ENCODE measurements at regions not wholly inside any gene's neighbourhood (a gene's known extent, or its start where the extent isn't known, plus 50 kb on each side); places are given as distances from the start of the nearest gene placed in this dataset.

DNA sequence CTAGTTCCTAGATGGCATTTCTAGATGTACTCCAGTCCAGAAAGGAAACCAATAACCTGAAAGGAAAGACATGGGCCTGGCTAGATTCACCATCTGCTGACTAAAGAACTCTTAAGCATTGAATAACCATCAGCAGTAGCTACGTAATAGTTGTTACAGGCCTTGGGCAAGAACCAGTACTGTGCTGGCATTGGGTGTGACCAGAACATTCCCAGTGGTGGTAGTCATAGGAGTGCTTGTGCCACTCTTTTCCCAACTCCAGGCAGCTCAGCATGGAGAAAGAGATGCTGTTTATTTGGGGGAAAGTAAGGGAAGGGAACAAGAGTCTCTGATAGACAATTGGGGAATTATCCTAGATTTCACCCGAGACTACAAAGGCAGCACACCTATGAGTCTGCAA, 333.3 kb downstream of the SLC16A7 start:
- no peak for DNase-seq

DNA sequence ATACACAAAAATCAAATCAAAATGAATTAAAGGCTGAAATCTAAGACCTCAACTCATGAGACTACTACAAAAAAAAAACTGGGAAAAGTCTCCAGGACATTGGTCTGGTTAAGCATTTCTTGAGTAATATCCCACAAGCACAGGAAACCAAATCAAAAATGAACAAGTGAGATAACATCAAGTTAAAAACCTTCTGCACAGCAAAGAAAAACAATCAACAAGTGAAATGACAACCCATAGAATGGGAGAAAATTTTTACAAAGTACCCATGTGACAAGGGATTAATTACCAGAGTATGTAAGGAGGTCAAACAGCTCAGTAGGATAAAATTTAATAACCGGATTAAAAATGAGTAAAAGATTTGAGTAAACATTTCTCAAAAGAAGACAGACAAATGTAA, 338.7 kb downstream of the SLC16A7 start:
- DNase-seq: no peak

DNA sequence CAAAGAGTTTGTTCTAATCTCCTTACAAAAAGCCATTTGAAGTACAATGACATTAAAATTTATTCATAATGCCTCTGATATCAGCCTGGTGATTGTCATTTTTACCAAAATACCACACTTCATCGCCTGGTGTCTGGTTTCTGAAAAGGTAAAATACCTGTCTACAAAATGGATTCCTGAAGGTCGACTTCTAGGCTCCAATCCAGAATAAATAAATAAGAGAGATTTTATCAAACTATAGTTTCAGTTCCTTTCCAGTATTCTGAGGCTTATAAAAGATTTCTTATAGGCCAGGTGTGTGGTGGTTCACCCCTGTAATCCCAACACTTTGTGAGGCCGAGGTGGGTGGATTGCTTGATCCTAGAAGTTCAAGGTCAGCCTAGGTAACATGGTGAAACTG, 340.7 kb downstream of the SLC16A7 start:
- DNase-seq: no peak

DNA sequence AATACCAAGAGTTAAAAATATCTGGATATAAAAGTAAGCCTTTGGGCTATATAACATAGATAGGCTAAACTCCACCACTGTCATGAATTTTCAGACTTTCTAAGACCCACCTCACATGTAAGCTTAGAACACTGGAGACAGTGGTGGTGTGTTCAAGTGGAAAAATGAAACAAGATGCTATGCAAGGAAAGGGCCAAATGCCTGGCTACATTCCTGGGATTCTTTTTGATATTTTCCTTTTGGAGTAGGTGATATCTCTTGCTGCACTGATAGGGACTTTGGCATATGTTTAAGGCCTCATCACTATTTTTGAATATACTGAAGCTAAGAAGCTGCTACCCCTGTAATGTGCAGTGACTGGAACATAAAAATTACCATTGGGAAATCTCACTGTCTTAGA, 341.3 kb downstream of the SLC16A7 start:
- DNase-seq: no peak

DNA sequence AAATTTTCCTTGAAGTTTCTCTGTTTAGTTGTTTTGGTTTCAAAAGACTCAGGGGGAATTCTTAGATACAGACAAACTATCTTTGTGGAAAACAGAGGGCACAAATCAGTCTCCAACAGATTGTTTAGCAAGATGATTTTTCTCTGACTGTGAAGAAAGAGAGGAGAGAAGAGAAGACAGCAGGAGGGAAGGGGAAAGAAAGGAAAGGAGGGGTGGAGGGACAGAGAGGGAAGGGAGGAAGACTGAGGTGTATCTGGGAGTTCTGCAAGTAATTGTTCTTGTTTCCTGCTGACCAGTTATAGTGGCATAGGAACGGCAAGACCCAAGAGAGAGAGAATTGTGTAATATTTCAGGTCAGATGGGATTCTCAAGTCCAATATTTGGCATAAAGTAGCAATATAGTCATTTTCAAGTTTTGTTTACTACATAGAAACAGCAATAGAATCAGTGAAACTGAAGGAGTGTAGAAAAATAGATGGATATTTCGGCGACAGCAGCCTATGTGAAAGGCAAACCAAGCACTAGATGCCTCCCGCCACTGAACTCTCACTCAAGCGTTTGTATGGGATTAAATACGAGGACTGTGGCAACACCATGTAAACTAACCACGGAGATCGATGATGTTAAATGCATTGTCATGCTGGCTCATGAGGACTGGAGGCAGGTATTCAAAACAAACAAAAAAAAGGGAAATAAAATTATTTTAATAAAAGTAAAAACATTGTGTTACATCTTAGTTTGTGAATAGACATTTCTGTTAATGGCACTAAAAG, 342.5 kb downstream of the SLC16A7 start:
- DNase-seq: no peak

DNA sequence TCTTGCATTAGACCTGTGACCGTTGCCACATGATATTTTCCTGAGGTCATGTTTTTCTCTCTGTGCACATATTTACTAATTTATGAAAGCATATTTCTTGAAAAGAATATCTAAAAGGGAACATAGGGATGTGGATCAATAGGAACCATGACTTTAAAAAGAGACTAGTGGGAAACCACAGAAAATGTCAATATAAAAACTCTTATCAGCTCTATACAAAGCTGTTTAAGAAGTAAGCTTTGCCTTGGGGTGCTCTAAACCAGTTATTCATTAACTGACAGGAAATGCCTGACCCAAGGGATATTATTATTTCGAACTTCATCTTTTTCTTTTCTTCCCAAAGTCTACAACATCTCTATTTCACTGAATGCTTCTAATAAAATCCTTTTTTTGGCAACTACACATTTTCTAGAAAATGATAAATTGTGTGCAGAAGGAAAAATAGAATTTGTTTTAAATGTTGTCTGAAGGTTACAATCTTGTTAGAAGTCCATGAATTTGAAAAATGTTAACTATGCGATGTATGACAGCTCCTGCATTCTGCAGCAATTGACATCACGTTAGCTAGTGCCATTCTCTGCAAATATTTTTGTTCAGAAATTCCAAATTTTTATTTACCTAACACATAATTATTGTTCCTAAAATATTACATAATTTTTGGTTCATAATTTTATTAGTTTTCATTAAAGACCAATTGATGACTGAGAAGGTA, 345.0 kb downstream of the SLC16A7 start:
- no peak for DNase-seq

DNA sequence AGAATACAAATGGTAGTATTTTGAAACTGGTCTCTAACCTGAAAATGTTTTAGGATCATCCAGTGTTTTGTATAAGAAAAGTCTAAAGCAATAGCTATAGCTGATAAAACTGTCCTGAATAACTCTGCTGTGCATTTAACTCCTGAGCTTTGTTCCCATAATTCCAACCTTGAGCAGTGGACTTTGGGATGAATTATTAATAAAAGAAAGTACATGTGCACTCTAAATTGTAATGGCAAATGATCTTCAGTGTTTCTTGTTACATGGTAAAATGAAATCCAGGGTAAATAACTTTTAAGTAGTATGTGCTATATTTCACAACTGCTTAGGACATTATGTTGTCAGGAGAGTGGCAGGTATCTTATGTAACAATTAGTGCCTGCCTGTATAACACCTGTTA, 345.6 kb downstream of the SLC16A7 start:
- DNase-seq: no peak

DNA sequence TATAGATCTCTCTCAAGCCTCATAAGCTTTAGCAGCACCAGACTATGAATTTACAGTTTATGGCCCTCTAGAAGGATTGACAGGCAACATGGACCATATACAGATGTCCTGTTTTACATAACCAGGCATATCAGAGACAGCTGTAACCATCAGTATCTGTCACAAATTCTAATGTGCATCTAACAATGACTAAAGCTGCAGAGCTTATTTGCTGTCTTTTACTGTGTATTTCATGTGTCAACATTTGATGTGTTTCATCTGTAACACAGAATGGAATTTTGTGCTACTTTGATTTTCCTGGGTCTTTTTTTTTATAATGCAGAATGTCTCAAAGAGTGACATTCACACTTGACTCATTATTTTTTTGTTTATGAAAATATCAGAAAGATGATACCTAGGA, 348.3 kb downstream of the SLC16A7 start:
- no peak for DNase-seq

DNA sequence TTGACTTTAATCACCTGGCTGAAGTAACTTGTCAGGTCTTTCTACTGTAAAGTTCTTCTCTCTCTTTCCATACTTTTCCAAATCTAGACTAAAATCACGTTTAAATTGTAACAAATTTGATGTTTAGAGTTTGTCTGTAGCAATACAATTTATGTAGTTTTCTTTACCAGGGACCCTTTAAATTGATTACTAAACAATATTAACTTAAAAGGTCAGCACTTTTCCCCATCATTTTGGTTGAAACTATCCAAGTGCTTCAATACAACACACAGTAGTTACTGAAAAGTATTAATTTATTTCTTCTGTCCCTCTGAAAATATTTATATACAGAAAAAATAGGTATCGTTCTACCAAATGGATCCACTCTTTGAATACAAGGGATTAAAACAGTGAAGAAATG, 350.8 kb downstream of the SLC16A7 start:
- DNase-seq: no peak

DNA sequence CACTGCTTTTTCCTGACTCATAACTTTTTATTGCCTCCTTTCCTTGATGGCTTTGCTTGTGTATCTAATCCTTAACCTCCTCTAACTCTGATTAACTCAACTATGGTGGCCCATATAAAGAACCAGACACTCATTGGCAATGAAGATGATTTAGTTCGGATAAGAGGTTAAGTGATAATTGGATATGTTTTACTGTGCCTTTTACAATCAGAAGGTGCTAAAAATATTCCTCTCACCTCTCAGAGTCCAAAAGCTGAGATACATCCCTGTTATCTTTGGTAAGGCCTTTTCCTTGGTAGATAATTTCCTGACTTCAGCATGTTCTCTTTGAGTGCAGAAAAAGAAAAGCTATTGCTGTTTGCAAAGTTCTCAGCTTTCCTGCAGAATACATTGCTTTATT, 367.7 kb downstream of the SLC16A7 start:
- no peak for DNase-seq

DNA sequence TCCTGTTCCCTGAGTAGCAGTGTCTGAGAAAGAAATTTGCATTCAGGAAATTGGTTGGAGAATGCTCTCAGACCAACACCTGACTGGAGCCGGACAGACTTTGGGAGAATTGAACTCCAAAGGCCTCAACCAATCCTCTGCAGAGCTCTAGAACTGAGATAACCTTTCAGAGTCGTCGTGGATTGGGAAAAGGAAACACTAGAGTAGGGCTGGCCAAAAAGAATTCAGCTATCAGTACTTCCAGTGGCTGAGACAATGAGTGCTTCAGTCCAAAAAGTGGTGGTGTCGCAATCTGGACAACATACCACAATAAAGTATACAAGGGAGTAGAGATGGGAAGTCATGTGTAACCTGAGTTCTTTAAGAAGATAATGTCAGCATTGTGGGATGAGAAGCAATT, 377.1 kb downstream of the SLC16A7 start:
- DNase-seq: no peak

DNA sequence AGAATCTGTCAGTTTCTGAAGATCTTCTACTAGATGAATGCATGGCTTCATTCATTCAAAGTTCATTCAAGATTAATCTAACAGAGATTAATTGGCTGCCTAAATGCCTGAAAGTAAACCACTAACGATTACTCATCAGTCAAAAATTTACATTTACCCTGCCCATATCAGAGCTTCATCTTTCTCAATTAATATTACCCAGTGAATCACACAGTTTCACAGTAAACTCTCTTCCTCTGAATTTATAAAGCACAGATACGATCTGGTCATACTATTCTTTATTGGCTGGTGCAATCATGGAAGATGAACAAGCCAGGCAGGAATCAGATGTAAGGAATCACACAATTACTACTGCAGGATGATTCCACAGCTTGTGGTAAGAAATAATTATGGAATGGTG, 377.7 kb downstream of the SLC16A7 start:
- DNase-seq: no peak

DNA sequence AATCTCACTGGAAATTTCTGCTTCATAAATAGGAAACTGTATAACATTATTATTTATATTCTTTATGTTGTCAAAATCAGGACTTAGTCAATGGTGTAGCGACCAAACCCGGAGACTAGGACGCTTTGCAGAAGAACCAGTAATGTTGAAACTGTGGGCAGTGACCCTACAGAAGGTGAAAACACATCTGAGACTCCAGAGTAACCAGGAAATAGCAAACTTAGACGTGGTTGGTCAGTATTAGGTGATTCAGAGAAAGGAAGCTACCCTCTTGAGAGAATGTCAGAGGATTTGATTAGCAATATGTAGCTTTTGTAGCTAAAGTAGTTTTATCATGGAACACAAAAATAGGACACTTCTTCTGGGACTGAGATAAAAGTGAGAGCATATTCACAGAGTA, 381.9 kb downstream of the SLC16A7 start:
- DNase-seq: no peak

DNA sequence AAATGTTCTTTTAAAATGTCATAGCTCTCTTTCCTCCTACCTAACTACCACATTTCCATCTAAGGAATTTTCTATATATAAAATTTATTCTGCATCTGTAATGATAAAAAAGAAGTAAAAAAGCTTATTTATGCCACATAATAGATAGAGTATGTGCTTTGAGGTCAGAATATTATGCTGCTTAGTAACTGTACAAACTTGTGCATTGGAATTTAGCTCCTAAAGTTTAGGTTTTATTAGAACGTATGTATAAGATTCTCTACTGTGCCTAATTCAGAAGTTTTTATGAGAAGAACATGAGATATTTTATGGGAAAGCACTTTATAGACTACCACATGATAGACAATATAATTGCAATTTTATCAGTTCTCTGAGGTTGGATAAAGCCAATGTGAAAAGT, 384.6 kb downstream of the SLC16A7 start:
- DNase-seq: no peak

DNA sequence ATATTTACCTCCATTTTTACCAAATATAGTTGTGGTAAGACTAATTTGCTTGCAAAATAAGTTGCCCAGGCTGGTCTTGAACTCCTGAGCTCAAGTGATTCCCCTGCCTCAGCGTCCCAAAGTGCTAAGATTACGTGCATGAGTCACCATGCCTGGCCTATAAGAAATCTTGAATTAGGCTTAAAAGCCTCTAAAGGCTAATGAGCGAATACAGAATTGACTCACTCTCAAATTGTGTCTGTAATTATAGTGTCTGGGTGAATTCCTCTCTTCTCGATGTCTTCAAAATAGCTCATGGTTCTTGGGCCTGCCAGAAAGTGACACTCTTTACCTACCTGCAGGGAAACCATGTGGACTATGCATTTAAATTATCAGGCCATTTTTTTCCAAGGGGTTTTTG, 403.5 kb downstream of the SLC16A7 start:
- no peak for DNase-seq

DNA sequence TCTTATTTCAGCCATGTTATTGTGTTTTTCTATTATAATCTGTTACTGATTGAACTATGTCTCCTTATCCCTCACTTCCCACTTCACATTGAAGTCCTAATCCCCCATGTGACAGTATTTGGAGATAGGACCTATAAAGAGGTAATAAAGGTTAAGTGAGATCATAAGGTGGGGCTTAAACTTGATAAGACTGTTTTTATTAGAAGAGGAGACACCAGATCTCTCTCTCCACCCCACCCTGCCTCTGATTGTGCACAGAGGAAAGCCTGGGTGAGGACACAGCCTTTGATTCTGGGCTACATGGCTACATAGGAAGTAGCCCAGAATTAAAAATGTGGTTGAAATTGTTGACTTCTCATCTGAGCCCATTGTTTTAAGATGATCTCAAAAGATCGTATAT, 414.7 kb downstream of the SLC16A7 start:
- no peak for DNase-seq

DNA sequence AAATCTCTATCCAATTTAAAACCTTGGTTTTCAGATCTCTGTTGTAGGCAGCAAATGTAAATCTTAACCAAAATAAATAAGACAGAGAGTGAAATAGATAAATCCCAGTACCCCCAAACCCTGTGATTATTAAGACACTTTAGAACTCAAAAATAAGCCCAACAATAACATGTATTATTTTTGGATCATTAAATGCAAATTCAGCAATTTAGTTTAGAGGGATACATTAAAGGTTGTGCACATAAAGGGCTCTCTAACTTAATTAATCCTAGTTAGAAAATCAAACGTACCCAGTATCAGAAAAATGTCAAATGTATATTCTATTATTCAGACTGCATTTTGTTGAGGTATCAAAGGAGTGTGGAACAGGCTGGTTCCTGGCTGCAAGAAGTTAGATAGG, 416.8 kb downstream of the SLC16A7 start:
- DNase-seq: no peak

DNA sequence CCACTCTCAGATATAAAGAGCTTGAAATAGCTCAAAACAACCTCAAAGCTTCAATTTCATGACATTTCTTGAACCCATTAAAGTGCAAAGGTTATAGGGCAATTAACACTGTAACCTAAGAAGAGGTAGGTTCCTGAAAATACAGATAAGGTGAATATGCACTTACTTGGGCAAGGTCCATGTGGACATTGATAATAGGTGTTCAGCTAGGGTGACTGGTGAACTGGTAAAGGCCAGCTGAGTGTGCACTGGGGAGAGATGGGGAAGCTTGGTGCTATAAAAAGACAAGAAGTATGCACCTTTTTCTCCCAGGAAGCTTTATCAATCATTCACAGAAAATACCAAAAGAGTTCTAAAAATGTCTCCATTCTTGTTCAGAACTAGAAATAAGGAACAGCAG, 418.6 kb downstream of the SLC16A7 start:
- DNase-seq: no peak

DNA sequence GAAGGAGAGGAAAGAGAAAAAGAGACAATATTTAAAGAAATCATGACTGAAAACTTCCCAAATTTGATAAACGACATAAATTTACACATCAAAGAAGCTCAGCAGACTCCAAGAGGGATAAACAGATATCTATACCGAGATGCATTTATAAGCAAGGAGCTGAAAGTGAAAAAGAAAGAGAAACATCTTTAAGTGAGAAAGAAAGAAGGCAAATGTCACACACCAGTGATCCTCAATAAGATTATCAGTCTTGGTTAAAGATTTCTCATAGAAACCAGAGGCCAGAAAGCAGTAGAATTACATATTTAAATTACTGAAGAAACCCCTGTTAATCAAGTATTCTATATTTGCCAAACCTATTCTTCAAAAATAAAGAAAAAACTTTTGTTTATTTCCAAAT, 424.2 kb downstream of the SLC16A7 start:
- no peak for DNase-seq

DNA sequence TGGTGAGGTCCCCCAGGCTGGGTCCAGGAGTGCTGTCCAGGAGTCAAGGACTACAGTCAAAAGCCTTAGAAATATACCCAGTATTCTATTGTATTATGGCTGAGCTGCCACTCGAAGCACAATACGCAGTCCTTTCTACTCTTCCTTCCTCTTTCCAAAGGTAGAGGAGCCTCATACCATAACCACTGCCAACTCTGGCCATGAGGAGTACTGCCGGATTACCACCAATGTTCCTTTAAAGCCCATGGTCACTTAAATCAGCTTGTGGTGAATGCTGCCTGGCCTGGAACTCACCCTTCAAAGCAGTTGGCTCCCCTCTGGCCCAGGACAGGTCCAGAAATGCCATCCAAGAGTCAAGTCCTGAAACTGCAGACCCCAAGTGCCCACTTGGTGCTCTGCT, 425.4 kb downstream of the SLC16A7 start:
- DNase-seq: no peak

DNA sequence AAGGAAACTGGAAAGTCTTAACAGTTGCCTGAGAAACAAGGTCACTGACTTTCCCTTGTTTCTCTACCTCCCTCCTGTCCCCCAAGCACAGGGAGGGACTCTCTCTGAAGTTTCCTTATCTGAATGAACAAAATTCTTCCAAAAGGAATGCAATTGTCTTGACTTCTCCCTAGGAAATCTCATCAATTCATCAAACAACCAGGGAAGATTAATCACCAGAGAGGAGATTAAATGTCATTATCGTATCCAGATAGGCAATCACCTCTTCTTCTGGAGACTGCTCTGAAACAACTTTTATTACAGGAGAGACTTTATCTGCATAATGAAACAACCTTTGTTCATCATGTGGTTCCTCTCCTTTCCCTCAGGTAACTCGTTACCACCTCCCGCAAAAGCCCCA, 431.4 kb downstream of the SLC16A7 start:
- DNase-seq: no peak

DNA sequence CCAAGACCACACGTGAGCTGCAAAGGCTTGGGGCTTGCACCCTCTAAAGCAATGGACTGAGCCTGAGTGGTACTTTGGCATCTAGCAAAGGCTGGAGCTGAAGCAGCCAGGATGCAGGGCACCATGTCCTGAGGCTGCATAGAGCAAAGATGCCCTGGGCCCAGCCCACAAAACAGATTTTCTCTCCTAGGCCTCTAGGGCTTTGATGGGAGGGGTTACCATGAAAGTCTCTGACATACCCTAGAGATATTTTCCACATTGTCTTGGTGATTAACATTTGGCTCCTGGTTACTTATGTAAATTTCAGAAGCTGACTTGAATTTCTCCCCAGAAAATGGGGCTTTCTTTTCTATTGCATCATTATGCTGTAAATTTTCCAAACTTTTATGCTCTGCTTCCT, 438.3 kb downstream of the SLC16A7 start:
- no peak for DNase-seq

DNA sequence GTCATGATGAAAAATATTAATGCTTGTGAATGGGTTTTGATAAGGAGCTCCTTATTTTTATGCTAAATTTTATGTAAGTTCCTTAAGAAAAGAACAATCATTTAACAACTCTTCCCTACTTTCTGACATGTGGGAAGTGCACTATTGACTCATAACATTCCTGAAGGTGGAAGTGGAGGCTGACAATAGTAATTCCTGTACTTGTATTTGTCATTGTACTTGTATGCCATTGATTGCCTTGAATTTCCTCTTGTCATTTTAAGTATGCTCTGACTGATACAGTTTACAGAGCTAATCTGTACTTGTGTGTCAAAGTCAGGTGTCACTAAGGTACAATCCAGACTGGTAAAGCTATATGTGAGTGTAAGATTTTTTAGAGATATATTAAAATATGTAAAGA, 440.0 kb downstream of the SLC16A7 start:
- DNase-seq: no peak

DNA sequence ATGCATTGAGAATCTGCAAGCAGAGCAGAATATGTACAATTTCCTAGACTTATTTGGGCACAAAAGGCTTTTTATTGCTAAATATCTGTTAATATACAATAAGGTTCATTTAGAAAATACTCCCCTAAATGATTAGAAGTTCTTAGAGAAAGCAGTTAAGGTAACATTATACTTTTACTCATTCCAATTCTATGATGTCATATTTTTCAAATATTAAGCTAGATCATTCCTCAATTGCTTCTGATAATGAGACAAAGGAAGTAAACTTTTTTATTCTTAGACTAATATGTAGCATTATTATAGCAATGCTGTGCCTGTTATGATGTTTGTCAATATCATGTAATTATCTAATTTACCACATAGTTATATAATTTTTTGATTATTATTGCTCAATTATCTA, 447.0 kb downstream of the SLC16A7 start:
- DNase-seq: no peak

DNA sequence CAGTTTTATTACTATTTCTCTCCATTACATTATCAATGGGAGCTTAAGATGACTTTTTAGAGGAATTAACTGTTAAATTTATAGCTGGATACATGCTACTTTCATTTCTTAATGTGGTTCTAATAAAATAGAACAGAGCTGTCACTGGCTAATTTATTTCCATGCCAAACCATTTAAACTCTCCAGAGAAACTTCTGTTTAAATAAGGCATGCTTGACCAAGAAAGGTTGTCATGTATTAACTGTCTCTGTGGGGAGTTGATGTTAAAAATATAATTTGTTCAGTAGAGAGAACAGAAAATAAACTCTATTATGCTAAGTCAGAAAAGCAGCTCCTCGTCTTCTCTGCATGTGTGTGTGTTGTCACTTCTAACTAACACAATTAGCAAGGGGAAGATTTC, 447.4 kb downstream of the SLC16A7 start:
- DNase-seq: no peak
